DMS53 (cell line): ENCODE measurements at regions not wholly inside any gene's neighbourhood (a gene's known extent, or its start where the extent isn't known, plus 50 kb on each side); places are given as distances from the start of the nearest gene placed in this dataset.
A peak's percentile ranks its signal among the peaks of the same experiment; 100 is the strongest.

Experiments
- DNase-seq: peaks from one replicate; lab custom pipeline; 2025; lab: John Stamatoyannopoulos, UW

DNA sequence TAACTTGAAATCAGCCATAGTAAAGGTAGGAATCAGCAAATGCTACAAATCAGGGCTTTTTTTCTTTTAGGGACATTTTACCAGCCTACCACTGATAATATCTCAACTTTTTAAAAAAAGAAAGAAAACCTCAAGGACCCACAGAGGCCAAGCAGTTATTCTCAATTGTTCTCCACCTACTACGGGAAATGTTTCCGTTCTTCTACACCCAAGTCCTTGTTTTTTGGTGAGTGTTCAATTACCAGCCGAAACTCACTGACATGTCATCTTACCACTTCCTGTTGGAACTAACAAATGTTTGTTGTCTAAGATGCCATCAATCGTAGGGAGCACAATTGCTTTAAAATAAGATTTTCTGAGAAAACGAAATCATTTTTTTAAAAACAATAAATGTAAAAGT, 50.2 kb upstream of the CDK1 start:
- DNase-seq = no peak

DNA sequence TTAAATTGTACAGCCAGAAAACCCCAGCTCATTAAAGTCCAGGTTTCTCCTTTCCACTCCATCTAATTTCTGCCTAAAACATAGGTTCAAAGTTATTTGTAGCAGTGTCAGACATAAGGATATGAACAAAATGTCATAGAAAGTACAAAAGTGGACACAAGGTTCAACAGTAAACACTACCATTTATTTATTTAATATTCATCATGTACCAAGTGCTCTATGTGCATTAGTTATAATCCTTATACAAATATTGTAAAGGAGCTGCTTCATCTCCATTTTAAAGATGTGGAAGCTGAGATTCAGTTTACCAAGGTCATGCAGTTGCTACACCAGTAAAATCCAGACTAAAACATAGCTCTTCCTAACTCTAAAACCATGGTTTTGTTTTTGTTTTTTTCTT, 52.0 kb upstream of the CDK1 start:
- DNase-seq = peak; percentile 80

DNA sequence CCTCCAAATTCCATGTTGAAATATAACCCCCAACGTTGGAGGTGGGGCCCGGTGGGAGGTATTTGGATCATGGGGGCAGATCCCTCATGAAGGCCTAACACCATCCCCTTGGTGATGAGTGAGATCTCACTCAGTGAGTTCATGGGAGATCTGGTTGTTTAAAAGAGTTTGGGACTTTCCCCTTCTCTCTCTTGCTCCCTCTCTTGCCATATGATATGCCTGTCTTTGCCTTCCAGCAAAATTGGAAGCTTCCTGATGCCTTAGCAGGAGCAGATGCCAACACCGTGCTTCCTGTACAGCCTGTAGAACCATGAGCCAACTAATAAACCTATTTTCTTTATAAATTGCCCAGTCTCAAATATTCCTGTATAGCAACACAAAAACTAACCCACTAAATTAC, 55.7 kb upstream of the CDK1 start:
- DNase-seq = no peak

DNA sequence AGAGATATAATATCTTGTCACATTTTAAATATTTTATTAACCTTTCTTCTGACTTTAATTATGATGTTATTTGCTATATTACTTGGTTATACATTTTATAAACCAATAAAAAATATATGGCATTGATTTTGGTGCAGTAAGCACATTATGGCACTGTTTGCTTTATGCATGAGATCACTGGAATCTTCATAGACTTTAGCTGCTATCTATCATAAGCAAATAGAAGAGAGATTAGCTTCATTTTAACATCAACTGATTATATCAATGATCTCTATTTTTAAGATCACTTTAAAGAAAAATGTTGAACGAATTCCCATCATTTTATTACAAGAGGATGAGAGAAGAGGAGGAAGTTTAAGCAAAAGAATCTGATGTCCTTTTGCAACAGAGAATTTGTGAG, 58.6 kb upstream of the CDK1 start:
- DNase-seq = no peak

DNA sequence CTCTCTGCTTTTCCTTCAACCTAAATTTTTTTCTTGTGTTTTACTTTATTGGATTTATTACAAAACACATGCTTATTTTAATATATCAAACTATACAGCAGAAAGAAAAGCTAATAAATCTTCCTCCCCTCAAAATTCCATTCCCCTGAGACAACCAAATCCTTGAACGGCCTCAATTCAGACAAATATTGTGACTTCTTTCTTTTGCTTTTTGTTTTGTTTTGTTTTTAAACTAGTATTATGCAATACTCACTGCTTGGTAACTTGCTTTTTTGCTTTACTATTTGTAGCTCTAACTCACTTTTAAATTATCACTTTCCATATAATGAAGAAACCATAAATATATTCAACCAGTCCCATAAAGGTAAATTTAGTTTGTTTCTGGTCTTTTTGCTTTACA, 59.4 kb upstream of the CDK1 start:
- no peak for DNase-seq

DNA sequence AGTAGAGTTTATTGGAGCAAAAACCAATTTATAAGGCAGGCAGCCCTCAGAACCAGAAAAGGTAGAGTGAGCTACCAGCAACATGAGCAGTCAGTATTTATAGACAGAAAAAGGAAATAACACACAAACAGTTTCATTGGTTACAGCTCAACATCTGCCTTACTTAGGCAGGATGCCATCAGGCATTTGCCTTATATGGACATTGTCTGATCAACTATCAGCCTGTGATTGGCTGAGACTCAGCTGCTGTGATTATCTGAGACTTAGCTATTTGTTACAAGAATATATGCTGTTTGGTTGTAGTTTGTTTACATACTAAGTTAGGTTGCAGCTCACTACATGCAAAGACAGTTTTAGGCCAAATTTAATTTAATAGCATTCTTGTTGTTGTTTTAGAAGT, 60.4 kb upstream of the CDK1 start:
- peak; percentile 20 for DNase-seq

DNA sequence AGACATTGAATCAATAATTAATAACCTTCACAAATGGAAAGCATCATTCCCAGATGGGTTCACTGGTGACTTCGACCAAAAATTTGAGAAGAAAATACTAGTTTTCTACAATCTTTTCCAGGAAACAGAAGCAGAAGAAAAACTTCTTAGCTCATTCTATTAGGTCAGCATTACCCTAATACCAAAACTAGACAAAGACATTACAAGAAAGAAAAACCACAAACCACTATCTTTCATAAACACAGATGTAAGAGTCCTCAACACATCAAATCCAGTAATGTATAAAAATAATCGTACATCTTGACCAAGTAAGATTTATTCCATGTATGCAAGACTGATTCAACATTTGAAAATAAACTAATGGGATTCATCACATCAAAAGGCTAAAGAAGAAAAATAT, 64.0 kb upstream of the CDK1 start:
- DNase-seq = no peak

DNA sequence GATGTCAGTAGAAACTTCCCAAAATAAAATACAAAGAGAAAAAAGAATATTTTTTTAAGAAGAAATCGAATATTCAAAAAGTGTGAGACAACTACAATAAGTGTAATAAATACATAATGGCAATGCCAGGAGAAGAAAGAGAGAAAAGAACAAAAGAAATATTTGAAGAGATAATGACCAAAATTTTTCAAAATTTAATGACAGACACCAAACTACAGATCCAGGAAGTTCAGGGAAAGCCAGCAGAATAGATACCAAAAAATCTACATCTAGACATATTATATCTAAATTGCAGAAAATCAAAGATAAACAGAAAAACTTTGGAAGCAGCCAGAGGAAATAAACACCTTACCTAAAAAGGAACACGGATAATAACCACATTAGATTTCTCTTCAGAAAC, 66.8 kb upstream of the CDK1 start:
- no peak for DNase-seq

DNA sequence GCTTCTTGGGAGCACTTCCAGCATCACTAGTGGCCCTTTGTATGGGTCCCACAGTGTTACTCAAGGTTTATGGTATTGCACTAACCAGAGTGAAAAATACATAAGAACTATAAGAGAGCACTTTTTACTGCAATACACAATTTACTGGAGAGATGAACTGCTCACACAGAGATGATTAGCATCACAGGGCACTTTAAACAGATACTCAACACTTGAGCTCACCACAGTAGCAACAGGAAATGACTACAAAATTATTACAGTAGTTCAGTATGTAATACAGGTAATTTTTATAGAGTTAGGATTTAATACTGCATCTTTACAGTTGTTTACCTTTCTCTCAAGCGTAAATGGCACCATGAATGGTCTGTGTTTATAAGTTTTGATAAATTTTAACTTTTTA, 68.2 kb upstream of the CDK1 start:
- no peak for DNase-seq

DNA sequence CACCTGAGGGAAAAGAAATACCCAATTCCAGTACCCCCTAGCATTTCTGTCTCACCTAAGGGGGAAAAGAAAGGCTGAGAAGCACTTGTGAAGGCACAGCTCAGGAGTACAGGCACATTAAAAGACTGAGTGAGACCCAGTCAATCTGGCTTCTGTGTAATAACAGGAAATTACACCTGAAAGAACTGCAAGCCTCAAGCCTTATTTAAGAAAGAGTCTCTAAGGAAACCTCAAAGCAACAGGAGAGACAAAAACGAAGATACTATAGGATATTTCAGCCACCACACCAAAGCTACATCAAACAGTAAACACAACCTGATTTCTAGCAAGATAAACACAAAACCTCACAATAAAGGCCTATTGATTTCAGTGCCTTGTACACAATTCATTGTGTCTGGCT, 69.6 kb upstream of the CDK1 start:
- no peak for DNase-seq

DNA sequence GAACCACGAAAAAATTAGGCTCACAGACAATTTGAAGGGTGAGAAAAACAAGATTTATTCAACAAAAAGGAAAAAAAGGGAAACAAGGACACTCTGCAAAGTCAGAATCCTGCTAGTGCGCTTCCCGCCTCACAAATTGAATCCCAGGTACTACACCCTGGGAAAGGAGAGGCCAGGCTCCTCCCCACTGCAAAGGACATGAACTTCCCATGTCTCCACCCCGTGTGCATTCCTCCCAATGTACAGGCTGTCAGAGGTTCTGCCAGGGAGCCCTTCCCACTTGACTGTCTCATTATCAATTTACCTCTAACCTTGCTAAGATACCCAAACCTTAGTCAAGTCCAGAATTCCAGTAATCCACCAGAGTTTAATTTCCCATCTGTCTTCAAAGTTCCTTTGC, 70.4 kb upstream of the CDK1 start:
- no peak for DNase-seq

DNA sequence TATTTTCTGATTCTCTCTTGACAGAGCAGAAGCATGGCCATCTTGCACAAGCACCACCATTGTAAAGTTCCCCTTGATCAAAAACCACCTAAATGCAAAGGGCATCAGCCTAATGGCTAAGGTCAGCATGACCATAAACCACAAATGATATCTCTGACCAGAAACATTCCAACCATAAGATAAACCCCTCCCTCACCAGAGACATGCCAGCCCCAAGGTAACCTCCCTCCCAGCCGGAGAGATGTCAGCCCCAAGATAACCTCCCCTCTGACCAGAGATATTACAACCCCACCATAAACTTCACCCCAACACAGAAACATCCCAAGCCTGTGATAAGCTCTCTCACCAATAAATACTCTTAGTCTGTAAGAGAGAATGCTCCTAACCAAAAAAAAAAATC, 72.1 kb upstream of the CDK1 start:
- no peak for DNase-seq

DNA sequence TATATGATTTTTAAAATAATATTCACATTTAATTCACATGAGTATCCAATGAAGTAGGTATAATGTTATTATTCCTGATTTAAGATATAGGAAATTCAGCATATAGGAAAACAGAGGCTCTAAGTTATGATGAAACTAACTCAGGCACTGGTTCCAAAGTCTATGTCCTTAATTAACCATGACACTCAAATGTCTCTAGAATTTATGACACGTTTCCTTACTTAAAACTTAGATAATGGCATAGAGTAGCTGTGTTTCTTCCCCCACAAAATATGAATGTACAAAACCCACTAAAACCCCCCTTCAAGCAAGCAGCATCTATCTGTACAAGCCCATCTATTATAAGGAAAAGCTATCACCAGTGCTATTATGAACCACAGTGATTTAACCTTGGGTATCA, 72.9 kb upstream of the CDK1 start:
- DNase-seq = no peak

DNA sequence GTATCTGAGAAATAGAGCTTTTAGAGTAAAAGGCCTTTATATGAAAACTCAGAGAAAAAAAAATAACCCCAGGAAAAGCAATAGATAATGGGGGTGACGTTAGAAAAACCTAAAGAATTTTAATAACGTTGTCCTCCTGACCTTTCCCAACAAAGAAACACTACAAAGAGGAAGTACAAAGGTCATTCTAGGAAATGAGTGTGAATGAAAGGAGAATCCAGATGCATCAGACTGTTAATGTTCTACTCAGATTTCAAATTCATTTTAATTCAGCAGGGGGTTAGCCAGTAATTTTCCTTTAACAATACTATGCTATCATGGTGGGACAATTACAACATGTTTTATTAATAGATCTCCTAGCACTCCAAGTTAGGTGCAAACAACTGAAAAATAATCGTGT, 73.8 kb upstream of the CDK1 start:
- DNase-seq = peak; percentile 53

DNA sequence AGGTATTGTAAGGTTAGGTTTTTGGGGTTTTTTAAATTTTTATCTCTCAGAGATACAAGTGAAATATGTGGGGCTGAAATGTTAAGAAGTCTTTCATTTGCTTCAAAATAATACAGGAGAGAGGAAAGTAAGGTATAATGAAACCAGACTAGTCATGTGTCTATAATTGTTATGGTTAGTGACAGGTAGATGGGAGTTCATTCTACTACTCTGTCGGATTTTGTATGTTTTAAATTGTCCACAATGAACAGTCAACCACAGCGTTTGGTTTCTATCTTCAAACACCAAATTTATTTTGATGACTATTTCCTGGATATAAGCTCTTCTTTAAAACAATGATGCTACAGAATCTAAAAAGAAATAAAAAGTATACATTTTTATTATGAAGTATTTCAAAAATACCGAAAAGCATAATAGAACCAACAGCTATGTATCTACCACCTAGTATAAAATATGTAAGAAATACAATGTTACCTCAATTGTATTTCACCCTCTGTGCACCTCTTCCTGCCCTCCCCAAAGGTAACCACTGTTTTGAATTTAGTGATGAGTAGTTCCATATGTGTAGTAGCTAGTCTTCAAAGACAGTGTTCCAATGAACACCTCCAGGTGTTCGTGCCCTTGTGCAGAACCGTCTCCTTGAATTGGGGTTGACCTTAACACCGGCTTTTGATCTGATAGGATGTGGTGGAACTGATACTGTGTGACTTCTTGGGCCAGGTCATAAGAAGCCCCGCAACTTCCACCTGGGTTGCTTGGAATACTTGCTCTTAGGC, 74.8 kb upstream of the CDK1 start:
- DNase-seq = no peak

DNA sequence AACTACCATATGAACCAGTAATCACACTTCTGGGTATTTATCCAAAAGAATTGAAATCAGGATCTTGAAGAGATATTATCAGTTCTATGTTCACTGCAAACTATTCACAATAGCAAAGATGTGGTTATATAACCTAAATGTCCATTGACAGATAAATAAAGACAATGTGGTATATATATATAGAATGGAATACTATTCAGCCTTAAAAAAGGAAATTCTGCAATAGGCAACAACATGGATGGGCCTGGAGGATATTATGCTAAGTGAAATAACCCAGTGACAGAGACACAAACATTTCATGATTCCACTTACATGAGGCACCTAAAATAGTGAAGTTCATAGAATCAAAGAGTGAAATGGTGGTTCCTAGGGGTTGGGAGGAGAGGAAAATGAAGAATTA, 90.6 kb upstream of the CDK1 start:
- DNase-seq = no peak

DNA sequence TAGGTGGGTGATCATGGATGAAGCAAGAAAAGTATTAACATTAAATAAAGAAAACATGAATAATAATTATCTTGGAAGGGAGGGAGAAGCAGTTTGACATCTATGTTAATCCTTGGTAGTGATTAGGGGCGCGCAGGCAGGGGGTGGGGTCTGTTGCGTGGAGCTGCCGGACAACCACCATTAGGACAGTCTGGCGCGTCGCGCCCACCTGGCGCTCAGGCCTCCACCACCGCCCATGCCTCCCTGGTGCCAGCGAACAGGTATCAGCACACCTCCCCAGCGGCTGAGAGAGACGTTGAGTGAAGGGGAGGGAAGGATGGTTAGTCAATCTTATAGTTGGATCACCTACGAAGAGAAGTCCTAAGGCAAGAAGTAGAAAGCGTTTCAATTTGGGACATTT, 94.2 kb upstream of the CDK1 start:
- DNase-seq = no peak

DNA sequence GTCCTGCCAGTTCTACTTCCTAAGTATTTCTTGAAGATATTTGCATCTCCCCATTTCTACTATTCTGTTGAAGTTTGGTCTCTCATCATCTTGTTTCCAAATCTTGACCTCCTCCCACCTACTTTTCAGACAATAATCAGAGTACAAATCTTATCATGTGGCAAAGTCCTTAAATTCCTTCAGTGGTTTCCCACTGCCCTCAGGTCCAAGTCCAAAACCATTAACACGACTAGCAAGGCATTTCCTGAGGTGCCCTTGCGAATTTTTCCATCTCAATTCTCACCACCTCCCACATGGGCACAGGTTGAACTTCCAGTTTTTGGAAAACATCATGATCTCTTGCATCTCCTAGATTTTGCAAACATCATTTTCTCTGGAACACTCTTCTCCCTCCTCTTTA, 97.2 kb upstream of the CDK1 start:
- no peak for DNase-seq

DNA sequence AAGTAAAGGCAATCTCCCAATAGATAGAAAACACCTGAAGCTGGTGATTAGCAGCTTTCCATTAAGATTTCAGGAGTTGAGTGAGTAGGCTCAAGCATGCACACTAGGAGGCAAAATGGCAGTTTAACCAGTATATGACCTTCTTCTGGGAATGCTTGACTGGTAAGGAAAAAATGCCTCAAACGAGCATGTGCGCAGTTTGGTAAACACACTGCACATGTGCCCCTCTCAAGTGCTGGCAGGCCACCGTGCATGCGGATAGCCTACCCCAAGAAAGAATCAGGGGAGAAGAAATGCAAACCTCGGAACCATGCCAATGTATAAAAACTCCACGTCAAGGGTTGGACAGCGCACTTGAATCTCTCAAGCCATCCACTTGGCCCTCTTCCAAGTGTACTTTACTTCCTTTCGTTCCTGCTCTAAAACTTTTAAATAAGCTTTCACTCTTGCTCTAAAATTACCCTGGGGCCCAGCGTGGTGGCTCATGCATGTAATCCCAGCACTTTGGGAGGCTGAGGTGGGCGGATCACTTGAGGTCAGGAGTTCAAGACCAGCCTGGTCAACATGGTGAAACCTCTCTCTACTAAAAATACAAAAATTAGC, 98.8 kb upstream of the CDK1 start:
- DNase-seq = no peak

DNA sequence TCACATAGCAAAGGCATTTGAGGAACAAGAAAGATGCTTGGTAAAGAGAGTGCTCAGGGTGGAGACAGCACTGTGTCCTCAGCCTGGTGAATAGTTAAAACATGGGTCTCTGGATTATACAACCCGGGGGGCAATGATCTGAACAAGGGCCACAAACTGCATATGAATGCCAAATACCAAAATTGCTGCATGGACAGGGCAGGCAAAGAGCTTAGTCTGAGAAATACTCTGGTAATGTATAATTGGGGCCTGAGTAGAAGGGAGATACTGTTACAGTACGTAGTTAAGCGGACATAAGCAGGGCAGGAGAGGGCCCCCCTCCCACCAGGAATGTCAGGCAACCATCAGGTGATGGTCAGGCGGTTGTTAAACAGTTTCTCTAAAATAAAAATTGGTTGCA, 99.3 kb upstream of the CDK1 start:
- DNase-seq = no peak

DNA sequence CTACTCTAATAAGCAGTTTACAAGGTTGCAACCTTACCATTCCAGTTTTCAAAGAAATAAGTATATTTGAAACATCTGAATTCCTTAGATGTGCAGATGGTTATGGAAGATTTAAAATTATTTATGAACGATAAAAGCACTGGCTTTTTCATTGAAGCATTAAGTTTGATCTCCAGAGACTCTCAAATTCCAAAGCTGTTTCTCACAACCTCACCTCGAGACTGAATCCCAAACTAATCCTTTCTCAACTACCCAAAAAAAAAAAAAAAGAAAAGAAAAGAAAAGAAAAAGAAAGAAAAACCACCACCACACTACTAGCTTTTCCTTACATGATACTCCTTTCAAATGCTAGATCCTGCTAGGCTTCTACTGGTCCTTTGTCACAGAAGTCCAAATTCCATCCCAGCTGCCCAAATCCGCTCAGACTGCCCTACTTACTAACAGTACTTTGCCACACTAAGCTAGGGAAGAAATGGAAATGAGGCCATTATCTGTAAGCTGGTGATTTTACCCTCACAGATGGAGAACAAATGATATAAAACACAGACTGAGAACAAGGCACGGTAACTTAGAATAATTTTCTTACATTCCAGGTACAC, 100.6 kb upstream of the CDK1 start:
- DNase-seq = no peak

DNA sequence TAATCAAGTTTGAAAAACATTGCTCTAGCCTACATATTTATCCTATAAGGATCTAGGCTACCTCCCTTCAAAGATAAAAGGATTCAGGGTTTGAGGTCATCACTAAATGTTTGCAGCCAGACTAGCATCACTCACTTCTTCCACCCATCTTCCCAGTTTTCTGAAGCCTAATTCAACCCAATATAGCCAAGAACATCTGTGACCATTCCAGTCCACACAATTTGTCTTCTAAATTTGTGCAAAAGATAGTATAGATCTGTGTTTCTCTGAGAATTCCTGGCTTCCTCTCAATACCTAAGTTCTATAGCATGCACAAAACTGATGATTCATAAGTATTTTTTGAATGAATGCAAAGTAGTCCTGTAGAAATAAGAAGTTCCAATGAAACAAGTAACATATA, 103.0 kb upstream of the CDK1 start:
- DNase-seq = no peak

DNA sequence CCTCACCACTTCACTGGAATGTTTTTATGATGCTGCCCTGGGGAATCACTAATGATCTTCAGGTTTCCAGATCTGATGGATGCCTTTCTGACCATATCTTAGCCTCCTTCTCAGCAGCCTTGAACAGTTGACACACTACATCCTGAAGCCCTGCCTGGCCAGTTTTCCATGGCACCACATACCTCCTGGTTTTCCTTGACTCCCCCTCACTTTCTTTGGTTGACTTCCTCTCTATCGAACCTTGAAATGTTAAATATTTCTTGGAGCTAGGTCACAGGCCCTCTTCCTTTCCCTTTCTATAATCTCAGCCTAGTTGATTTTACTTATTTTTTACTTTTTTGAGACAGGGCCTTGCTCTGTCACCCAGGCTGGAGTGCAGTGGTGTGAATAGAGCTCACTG, 108.8 kb upstream of the CDK1 start:
- DNase-seq = no peak

DNA sequence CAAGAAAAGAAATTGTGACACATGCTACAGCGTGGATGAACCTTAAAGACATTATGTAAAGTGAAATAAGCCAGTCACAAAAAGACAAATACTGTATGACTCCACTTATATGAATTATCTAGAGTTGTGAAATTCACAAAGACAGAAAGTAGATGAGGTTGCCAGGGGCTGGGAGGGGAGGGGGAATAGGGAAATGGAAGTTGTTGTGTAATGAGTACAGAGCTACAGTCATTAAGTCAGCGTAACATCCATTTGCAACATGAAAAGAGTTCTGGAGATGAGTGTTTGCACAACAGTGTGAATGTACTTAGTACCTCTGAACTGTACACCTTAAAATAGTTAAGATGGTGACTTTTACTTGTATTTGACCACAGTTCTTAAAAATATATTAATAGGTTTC, 112.1 kb upstream of the CDK1 start:
- peak; percentile 64 for DNase-seq
